ENCODE measurements at regions not wholly inside any gene's neighbourhood (a gene's known extent, or its start where the extent isn't known, plus 50 kb on each side); places are given as distances from the start of the nearest gene placed in this dataset.

- no peak for DNase-seq (ENCODE audit: low spot score)
Measured at GRCh38 chr1:114342376-114342775, 168.6 kb downstream of the TRIM33 start.

DNA sequence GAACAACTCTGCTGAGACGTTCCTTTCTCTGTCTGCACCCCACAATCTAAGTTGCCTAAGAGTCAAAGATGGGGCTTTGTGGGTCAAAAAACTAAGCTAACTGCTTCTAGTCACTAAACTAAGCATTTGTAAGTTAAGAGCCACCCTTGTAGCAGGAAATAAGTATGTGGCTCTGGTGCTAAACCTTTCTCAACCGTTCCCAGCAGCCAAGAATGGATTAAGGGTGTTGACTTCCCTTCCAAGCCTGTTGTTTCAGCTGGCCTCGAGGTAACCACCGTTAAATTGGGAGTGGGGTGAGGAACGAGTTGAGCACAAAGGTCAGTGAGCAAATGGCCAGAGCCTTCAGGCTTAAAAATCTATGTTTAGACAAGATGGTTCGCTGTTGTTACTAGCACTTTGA, 169.1 kb downstream of the TRIM33 start:
- DNase-seq (ENCODE audit: low spot score) = no peak

- DNase-seq (ENCODE audit: low spot score) = no peak
Measured at GRCh38 chr1:114341299-114341698, 169.7 kb downstream of the TRIM33 start.

GRCh38 chr1:114340892-114341291, 170.1 kb downstream of the TRIM33 start:
- no peak for DNase-seq (ENCODE audit: low spot score)

DNA sequence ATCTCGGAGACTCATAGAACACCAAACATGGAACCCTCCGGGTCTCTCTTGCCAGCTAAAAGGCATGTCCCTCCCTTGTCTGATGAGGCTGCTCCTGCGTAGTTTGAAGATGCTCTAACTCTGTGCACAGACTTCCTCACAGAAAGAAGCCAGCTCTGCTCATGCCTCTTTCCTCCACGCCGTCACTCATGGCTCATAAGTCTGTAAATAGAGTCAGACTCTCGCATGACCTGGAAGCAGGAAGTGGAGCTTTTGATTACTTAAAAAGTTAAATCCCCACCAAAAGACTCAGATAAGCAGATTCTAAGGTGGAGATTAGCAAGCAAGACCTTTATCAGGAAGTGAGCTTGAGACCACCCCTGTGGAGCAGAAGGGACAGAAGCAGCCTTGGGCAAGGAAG, 171.6 kb downstream of the TRIM33 start:
- DNase-seq (ENCODE audit: low spot score) = no peak

DNA sequence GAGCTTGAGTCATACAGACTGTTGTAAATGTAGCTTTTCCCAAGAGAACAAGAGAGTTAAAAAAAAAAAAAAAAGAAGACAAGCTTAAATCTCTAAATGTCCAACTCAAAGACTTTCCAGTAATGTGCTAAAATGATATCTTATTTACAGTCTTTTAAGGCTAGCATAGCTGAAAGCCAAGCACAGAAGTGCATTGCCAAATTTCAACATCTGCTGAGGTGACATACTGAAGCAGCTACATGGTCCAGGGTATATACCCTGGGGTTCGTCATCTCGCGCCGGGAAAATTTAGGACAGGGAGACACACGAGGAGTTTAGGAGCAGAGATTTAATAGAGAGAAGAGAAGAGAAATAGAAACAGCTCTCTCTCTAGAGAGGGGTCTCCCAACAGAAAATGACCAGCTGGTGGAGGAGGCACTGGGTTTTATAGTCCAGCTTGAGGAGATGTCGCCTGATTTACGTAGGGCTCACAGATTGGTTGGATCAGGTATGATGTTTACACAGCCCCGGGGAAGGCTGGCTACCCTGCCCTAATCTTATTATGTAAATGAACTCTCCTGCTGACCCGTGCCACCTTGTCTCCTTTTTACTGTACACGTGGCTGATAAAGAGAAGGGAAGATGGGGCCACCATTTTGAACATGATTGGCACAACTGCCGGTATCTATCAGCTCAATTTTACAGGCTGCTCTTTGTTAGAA, 172.7 kb downstream of the TRIM33 start:
- peak; percentile 44 for DNase-seq (ENCODE audit: low spot score)

DNA sequence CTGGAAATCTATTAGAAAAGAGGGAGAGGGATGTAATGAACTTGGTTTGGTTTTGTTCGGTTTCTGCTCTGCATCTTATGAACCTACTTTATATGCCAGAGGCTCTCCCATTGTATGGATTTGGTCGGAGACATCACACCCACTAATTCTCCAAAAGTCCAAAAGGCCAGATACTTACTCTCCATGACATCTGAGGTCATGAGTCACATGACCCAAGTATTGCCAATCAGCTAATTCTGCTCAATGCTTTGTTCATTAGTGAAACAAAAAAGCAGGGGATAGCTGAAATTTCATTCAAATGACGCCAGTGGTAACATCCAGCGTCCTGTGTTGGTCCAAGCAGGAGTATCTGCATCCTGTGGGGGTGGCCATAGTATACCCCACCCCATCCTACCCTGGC, 173.6 kb downstream of the TRIM33 start:
- no peak for DNase-seq (ENCODE audit: low spot score)

GRCh38 chr1:114336360-114336759, 174.6 kb downstream of the TRIM33 start:
- no peak for DNase-seq (ENCODE audit: low spot score)

DNA sequence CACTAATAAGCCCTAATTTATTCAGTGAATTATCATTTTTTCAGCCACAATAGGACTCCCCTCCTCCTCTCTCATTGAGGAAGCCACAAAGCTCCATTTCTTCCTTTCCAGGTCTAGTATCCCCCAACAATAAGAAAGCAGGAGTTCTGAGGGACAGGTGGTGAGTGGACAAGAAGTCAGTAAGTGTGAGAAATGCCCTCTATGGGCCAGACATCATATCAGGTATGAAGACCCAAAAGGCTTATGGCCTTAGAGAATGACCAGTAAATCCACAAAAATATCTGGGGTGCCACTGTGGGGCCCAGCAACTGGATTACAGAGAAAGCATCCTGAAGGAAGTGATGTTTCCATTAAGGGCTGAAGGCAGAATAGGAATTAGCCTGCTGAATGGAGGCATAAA, 175.7 kb downstream of the TRIM33 start:
- DNase-seq (ENCODE audit: low spot score) = no peak

DNA sequence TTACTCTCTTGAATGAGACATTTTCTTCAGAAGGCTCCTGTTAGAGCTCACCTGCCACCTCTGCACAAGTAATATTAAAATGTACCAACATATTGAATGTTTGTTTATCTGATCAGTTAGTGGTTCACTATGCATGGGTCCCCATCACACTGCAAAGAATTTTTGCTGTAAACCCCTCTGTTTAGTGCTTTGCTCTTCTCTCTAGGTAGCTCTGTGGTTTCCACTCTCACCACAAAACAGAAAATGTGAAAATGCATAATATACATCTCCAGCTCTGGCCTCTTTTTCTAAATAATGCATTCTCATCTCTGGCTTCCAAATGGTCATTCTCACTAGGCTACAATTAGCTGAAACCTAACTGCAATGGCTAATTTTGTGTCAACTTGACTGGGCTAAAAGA, 176.7 kb downstream of the TRIM33 start:
- DNase-seq (ENCODE audit: low spot score) = no peak

- DNase-seq (ENCODE audit: low spot score) = no peak
Measured at GRCh38 chr1:114333690-114334089, 177.3 kb downstream of the TRIM33 start.

DNA sequence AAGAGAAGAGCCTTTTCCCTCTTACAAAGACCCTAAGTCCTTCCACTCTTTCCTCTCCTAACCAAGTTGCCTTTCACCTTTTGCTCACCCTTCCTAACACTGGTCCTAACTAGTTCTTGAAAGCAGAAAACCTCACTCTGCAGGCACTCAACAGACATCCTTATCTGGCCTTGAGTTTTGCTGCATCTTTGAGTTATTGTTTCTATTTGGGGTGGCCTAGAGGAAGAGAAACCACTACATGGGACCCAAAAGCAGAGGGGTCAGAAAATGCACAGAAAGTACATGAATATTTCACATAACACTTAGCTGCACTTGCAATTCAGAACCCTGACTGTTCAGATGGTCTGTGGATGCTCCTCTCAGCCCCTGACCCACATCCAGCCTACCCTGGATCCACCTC, 178.3 kb upstream of the SYT6 start:
- DNase-seq (ENCODE audit: low spot score) = no peak

DNA sequence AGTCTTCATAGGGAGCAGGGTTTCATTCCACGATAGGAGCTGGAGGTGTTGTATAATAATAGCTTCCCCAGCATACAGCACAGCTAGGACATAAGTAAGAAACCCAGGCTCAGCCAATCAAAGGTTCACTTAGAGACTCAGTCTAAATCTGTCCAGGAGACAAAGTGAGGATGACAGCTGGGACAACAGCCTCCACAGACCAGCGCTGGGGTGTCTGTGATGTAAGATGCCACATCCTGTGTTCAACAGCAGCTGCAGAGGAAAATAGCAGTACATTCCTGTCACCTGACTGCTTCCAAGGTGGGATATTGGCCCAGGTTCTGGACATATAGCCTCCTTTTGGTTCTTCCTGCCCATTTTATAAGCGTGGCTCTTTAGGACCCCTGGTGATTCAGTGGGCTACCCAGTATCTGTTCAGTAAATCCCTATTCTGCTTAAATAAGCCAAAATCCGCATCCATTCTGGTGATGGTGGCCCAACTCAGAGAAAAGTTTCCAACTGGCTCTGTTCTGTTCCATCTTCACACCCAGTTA, 176.8 kb upstream of the SYT6 start:
- DNase-seq (ENCODE audit: low spot score) = no peak

DNA sequence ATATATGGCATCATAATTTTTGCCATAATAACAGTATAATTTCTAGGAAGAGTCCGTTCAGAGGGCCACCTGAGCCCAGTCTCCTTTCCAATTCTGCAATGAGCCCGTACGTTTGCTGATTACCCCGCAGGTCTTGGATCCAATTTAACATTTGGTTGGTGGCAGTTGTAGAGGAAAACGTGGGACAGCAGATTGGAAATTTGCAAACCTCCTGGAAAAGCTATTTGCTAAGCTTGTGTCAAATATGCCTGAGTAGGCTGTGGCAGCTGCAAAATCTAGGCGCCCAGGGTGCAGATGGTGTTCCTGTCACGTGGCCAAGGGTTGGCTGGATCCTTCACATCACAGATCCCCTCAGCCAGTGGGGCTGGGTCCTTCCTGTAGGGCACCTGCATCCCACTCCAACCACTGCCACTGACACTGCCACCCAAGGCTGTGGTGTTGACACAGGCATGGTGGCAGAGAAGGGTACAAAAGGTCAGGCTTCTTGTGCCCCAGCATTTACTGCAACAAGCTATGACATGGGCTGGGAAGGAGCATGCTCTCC, 174.8 kb upstream of the SYT6 start:
- no peak for DNase-seq (ENCODE audit: low spot score)

DNA sequence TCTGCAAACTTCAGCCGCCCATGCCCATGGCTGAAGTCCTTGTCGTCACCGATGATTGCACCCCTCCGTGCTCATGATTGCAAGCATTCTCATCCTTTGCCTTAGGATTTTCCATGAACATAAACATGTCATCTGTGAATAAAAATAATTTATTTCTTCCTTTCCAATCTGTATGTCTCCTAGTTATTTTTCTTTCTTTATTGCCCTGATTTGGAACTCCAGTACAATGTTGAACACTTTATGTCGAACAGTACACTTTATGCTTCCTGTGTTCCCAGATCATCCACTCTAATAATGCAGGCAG, 170.9 kb upstream of the SYT6 start:
- no peak for DNase-seq (ENCODE audit: low spot score)

DNA sequence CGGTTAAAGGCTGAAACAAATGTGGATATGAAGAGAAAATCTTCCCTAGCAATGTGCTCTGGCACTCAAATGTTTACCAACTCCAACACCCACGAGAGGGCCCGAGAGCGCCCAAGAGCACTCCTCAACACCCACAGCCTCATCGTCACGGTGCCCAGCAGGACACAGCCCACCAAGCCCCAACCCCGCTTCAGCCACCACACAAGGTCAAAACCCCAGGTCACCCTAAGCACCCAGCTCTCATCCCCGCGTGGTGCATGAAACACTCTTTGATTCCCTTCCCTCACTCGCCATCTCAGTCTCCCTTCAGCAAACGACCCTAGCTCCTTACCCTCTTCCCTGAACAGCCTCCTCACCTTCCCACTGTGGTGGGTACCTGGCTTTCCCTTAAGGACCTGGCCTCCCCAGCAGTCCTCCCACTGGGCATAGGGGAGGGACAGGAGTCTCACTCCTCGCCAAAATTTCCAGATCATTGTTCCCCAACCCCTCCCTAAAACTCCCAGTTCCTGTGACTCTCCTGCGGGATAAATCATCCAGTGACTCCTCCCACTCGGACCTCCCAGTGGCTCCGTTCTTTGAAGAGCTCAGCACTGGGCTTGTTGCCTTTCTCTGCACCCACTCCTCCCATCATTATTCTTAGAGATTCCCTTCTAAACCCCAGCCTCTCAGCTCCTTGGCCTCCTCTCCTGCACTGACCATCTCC, 170.4 kb upstream of the SYT6 start:
- DNase-seq (ENCODE audit: low spot score) = no peak

DNA sequence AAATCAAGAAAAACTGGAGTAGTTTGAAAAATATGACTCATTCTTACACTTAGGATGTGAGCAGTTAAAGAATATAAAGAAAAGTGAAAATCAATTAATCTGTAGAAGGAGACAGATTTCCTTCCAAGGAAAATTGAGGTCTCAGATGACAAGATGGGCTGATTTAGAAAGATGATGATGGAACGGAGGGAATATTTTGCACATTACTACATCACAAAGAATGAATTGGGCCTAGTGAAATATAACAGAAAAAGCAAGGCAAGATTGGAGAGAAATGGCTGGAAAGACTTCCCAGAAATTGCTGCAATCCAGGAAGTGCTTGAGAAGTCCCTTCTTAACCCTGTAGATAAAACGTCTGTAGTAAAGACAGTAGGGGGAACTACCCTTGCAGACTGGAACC, 169.1 kb upstream of the SYT6 start:
- no peak for DNase-seq (ENCODE audit: low spot score)

DNA sequence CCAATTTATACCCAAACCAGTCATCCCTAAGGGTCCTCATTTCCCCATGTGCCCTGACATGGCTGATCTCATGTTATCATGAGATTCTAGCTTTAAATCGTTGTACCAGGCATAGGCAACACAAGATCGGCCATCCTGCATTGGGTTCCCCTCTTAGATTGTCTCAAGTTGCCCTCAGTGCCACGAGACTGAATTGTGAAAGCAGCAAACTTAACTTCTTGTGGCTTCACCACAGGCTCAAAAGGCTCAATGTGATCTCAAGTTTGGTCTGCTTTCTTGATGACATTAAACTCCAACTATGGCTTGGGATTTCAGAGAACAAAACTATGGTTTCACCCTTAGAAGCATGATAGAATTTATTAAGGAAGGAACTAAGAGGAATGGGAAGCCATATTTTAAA, 168.5 kb upstream of the SYT6 start:
- DNase-seq (ENCODE audit: low spot score) = no peak

- DNase-seq (ENCODE audit: low spot score) = no peak
Measured at GRCh38 chr1:114320586-114320985, 166.9 kb upstream of the SYT6 start.

DNA sequence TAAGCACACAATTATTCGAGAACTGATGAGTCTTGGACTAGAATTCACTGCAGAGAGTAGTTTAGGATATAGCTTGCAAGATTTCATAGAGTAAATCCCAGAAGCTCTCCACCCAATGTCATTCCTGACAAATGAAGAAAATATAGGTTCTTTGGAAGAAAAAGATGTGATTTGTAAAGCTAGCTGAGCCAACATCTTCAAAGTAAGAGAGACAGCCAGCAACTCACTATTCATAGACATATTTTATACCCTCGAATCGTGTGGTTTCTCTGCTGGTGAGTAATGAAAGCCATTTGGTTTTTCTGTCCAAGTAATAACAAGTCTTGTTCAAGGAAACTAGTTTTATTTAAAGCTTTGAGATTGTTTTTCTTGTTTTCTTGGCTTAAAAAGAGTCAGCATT, 165.7 kb upstream of the SYT6 start:
- DNase-seq (ENCODE audit: low spot score) = no peak

DNA sequence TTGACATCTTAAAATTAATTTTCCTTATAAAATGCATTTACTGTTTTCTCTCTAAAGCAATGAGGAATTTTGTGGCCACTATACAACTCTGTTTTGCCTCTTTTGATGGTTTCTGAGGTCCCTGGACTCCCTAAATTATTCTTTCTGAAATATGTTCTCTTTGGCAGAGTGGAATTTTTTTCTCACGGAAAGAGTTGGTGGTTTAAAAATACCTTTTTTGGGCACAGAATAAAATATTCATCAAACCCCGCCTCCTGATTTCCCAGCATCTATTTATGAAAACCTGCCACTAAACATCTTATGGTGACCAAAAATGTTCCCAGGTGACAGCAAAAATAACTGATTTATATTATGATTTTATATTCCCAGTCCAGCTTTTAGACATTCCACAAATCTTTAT, 165.3 kb upstream of the SYT6 start:
- no peak for DNase-seq (ENCODE audit: low spot score)

GRCh38 chr1:114316204-114316603, 162.5 kb upstream of the SYT6 start:
- no peak for DNase-seq (ENCODE audit: low spot score)

GRCh38 chr1:114315631-114316030, 162.0 kb upstream of the SYT6 start:
- no peak for DNase-seq (ENCODE audit: low spot score)

All from SK-N-DZ (cell line).